HL-60/S4 (cell line): ENCODE measurements at regions not wholly inside any gene's neighbourhood (a gene's known extent, or its start where the extent isn't known, plus 50 kb on each side); places are given as distances from the start of the nearest gene placed in this dataset.

Source experiments
- in situ Hi-C: fragments of 300-500 bp; cut with MboI; formaldehyde crosslinking; loops from 2 replicates; pipeline ENCODE4 v1.14.3; 2022; ENCODE audit warnings: low sequenced_read_pairs

GRCh38 chr4:53780736-53781400 lies 189.6 kb upstream of the LNX1 start:
- in situ Hi-C loops, result no loop called here

- in situ Hi-C loops, result no loop called here
Observed at GRCh38 chr4:53779025-53779424, 187.7 kb upstream of the LNX1 start.

GRCh38 chr4:53778155-53778554 lies 186.9 kb upstream of the LNX1 start:
- in situ Hi-C loops, result no loop called here

GRCh38 chr4:53777244-53777984 lies 186.1 kb upstream of the LNX1 start:
- in situ Hi-C loops, result no loop called here

- in situ Hi-C loops, result no loop called here
Observed at GRCh38 chr4:53776141-53776540, 184.9 kb upstream of the LNX1 start.

- in situ Hi-C loops, result no loop called here
Observed at GRCh38 chr4:53775381-53775780, 184.1 kb upstream of the LNX1 start.

GRCh38 chr4:53771326-53771725 lies 180.0 kb upstream of the LNX1 start:
- in situ Hi-C loops, result no loop called here

GRCh38 chr4:53767482-53767881 lies 176.2 kb upstream of the LNX1 start:
- in situ Hi-C loops, result no loop called here

- in situ Hi-C loops, result no loop called here
Observed at GRCh38 chr4:53764761-53765490, 173.6 kb upstream of the LNX1 start.

GRCh38 chr4:53763813-53764597 lies 172.7 kb upstream of the LNX1 start:
- in situ Hi-C loops, result no loop called here

- in situ Hi-C loops, result no loop called here
Observed at GRCh38 chr4:53755656-53756055, 164.4 kb upstream of the LNX1 start.

GRCh38 chr4:53752124-53752523 lies 160.8 kb upstream of the LNX1 start:
- in situ Hi-C loops, result no loop called here

- in situ Hi-C loops, result no loop called here
Observed at GRCh38 chr4:53748328-53748772, 157.1 kb upstream of the LNX1 start.

GRCh38 chr4:53747401-53747800 lies 156.1 kb upstream of the LNX1 start:
- in situ Hi-C loops, result no loop called here

- in situ Hi-C loops, result no loop called here
Observed at GRCh38 chr4:53744446-53745160, 153.3 kb upstream of the LNX1 start.

- in situ Hi-C loops, result no loop called here
Observed at GRCh38 chr4:53734584-53735353, 143.5 kb upstream of the LNX1 start.

- in situ Hi-C loops, result no loop called here
Observed at GRCh38 chr4:53734182-53734581, 142.9 kb upstream of the LNX1 start.

GRCh38 chr4:53732661-53733060 lies 141.4 kb upstream of the LNX1 start:
- in situ Hi-C loops, result no loop called here

- in situ Hi-C loops, result no loop called here
Observed at GRCh38 chr4:53730031-53730805, 138.9 kb upstream of the LNX1 start.
